ENCODE measurements at regions not wholly inside any gene's neighbourhood (a gene's known extent, or its start where the extent isn't known, plus 50 kb on each side); places are given as distances from the start of the nearest gene placed in this dataset.

GRCh38 chr12:91989143-91989542 lies 156.5 kb downstream of the BTG1 start:
- H3K4me1 ChIP-seq: peaks cover 9% of the 10 kb centered on the region
- Mint-ChIP-seq H3K36me3 (ENCODE audit: insufficient read depth, unreplicated experiment) (no peaks in the 10 kb centered on the region), H3K4me3 (ENCODE audit: unreplicated experiment) (no peak overlapping the region), H3K9me3 (ENCODE audit: unreplicated experiment) (no peaks in the 10 kb centered on the region), H3K4me1 (ENCODE audit: low read depth, unreplicated experiment) (peaks cover 8% of the 10 kb centered on the region), H3K27me3 (ENCODE audit: insufficient read depth, unreplicated experiment) (no peaks in the 10 kb centered on the region), H3K27ac (ENCODE audit: unreplicated experiment) (no peak overlapping the region)
- H3K27me3 ChIP-seq (replicated peaks; ENCODE audit: control insufficient read depth, insufficient read depth, low read length): no peaks in the 10 kb centered on the region
- POLR2A ChIA-PET: no interaction called here
- H3K9me3 ChIP-seq: no peaks in the 10 kb centered on the region
- DNase-seq: no peak
- no peaks in the 10 kb centered on the region for H3K36me3 ChIP-seq (ENCODE audit: control insufficient read depth, insufficient read depth, low read length)
- CTCF ChIA-PET: no interaction called here
- TF ChIP-seq, protein P1, sequence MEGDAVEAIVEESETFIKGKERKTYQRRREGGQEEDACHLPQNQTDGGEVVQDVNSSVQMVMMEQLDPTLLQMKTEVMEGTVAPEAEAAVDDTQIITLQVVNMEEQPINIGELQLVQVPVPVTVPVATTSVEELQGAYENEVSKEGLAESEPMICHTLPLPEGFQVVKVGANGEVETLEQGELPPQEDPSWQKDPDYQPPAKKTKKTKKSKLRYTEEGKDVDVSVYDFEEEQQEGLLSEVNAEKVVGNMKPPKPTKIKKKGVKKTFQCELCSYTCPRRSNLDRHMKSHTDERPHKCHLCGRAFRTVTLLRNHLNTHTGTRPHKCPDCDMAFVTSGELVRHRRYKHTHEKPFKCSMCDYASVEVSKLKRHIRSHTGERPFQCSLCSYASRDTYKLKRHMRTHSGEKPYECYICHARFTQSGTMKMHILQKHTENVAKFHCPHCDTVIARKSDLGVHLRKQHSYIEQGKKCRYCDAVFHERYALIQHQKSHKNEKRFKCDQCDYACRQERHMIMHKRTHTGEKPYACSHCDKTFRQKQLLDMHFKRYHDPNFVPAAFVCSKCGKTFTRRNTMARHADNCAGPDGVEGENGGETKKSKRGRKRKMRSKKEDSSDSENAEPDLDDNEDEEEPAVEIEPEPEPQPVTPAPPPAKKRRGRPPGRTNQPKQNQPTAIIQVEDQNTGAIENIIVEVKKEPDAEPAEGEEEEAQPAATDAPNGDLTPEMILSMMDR (IDR thresholded peaks at IDR 0.05; ENCODE audit: insufficient read depth in 1 of 2, low read depth in 1 of 2, low read length in 1 of 2, severe bottlenecking in 1 of 2, unreplicated experiment in 1 of 2): no peak
- intact Hi-C loops (cut with micrococcal nuclease; ENCODE audit: unreplicated experiment): no loop called here
- H3K4me3 ChIP-seq (ENCODE audit: low read depth, low read length): no peak overlapping the region
- no TSS peak for BruUV-seq (replicated peaks)

DNA sequence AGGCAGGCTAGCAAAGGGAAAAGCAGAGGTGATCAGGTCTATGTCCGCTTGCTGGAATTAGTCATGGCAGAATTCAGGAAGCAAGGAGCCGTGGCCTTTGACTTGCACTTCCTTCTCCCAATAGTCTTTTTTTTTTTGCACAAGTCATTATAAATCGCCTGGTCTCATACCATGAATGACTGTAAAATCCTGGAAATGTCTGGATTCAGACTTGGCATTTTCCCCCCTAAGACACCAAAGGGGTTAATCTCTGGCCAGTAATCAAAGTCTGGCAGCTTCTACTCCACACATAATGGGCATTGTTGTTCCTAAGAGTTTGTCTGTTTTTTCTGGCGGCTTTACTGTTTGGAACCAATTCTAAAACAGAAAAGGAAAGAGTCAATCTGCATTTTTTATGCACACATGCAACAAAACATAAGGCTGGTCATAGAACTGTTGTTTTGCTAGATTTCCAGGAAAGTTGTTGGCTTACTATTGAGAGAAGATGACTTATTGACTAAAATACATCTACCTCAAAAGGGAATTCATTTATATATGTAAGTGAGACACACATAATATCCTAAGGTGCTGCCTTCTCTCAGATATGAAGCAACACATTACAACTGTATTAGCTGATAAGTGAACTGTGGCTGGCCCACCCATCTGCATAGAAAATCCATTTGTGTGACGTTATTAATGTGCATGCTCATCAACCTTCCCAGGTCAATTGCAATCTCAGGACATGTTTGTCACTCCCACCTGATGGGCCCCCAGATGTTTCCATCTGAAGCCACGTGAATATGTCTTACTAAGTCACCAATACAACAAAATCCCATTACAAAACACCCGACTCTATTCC lies 157.3 kb downstream of the BTG1 start:
- Histone ChIP-seq H3K4me3 (ENCODE audit: low read depth, low read length) (no peak overlapping the region), H3K4me1 (peaks cover 9% of the 10 kb centered on the region), H3K9me3 (no peaks in the 10 kb centered on the region), H3K27me3 (replicated peaks; ENCODE audit: control insufficient read depth, insufficient read depth, low read length) (no peaks in the 10 kb centered on the region), H3K36me3 (ENCODE audit: control insufficient read depth, insufficient read depth, low read length) (no peaks in the 10 kb centered on the region)
- TF ChIP-seq, protein P1 (IDR thresholded peaks at IDR 0.05; ENCODE audit: insufficient read depth in 1 of 2, low read depth in 1 of 2, low read length in 1 of 2, severe bottlenecking in 1 of 2, unreplicated experiment in 1 of 2): no peak
- DNase-seq: no peak
- ChIA-PET POLR2A (no interaction called here), CTCF (no interaction called here)
- Mint-ChIP-seq H3K9me3 (ENCODE audit: unreplicated experiment) (no peaks in the 10 kb centered on the region), H3K4me3 (ENCODE audit: unreplicated experiment) (no peak overlapping the region), H3K36me3 (ENCODE audit: insufficient read depth, unreplicated experiment) (no peaks in the 10 kb centered on the region), H3K27me3 (ENCODE audit: insufficient read depth, unreplicated experiment) (no peaks in the 10 kb centered on the region), H3K27ac (ENCODE audit: unreplicated experiment) (no peak overlapping the region), H3K4me1 (ENCODE audit: low read depth, unreplicated experiment) (peaks cover 8% of the 10 kb centered on the region)
- no TSS peak for BruUV-seq (replicated peaks)
- intact Hi-C loops (cut with micrococcal nuclease; ENCODE audit: unreplicated experiment): no loop called here

GRCh38 chr12:91986084-91986483 lies 159.6 kb downstream of the BTG1 start:
- Histone ChIP-seq H3K27me3 (replicated peaks; ENCODE audit: control insufficient read depth, insufficient read depth, low read length) (no peaks in the 10 kb centered on the region), H3K9me3 (no peaks in the 10 kb centered on the region), H3K4me1 (peaks cover 9% of the 10 kb centered on the region), H3K36me3 (ENCODE audit: control insufficient read depth, insufficient read depth, low read length) (no peaks in the 10 kb centered on the region), H3K4me3 (ENCODE audit: low read depth, low read length) (no peak overlapping the region)
- DNase-seq: peak in 1 of 2 experiments; percentile 8
- TF ChIP-seq, protein P1 (IDR thresholded peaks at IDR 0.05; ENCODE audit: insufficient read depth in 1 of 2, low read depth in 1 of 2, low read length in 1 of 2, severe bottlenecking in 1 of 2, unreplicated experiment in 1 of 2): no peak
- Mint-ChIP-seq H3K36me3 (ENCODE audit: insufficient read depth, unreplicated experiment) (no peaks in the 10 kb centered on the region), H3K27ac (ENCODE audit: unreplicated experiment) (no peak overlapping the region), H3K4me3 (ENCODE audit: unreplicated experiment) (no peak overlapping the region), H3K4me1 (ENCODE audit: low read depth, unreplicated experiment) (peaks cover 8% of the 10 kb centered on the region), H3K9me3 (ENCODE audit: unreplicated experiment) (no peaks in the 10 kb centered on the region), H3K27me3 (ENCODE audit: insufficient read depth, unreplicated experiment) (no peaks in the 10 kb centered on the region)
- POLR2A ChIA-PET: interaction anchor here (0.7 kb wide), 1 partner anchor 39 kb away, joined by 3 read pairs; no protein-coding TSS in a partner anchor
- CTCF ChIA-PET: interaction anchor here (0.6 kb wide), 1 partner anchor 146 kb away, joined by 3 read pairs; no protein-coding TSS in a partner anchor
- intact Hi-C loops (cut with micrococcal nuclease; ENCODE audit: unreplicated experiment): no loop called here
- no TSS peak for BruUV-seq (replicated peaks)
